IMR-90 (cell line): ENCODE measurements at regions not wholly inside any gene's neighbourhood (a gene's known extent, or its start where the extent isn't known, plus 50 kb on each side); places are given as distances from the start of the nearest gene placed in this dataset.

Experiments used
- ATAC-seq: fragments of 200-7000 bp; cut with Tn5 transposase; 2 replicates; pipeline ENCODE4 v1.9.1; 2020; ENCODE audit warnings: low read depth, mild to moderate bottlenecking, moderate library complexity
- BruUV-seq: library from RNA; stranded (reverse); fragments of 400-500 nt; replicated peaks from 2 replicates; lab custom pipeline; 2021; lab: Mats Ljungman, UMichigan
- CTCF ChIA-PET: fragments of 300-600 bp; formaldehyde crosslinking; extraction: SDS; loops from one replicate; lab custom pipeline; 2021; ENCODE audit warnings: antibody characterized with exemption; lab: Yijun Ruan, JAX
- POLR2A ChIA-PET: fragments of 300-600 bp; sonication (Branson Sonifier 250); formaldehyde crosslinking; loops from one replicate; lab custom pipeline; 2022; ENCODE audit warnings: antibody characterized with exemption; ENCODE audit not compliant: unreplicated experiment; lab: Charles Lee
- DNase-seq: peaks from one replicate; pipeline ENCODE4 v3.0.0; 2013
- H2AFZ ChIP-seq: replicated peaks from 2 replicates; pipeline ENCODE3; 2013; ENCODE audit warnings: low read length, mild to moderate bottlenecking; ENCODE audit not compliant: poor library complexity
- H2AK5ac ChIP-seq: 2 replicates; pipeline ENCODE4 v1.6.1; 2013; ENCODE audit warnings: low read depth, low read length, inconsistent platforms
- H2AK9ac ChIP-seq: replicated peaks from 2 replicates; pipeline ENCODE3; 2013; ENCODE audit warnings: mild to moderate bottlenecking, low read depth, low read length, moderate library complexity; ENCODE audit not compliant: poor library complexity
- H2BK120ac ChIP-seq: 2 replicates; pipeline ENCODE4 v1.6.1; 2013; ENCODE audit warnings: low read depth, low read length, inconsistent platforms
- H2BK15ac ChIP-seq: 3 replicates; pipeline ENCODE4 v1.6.1; 2013; ENCODE audit warnings: low read depth, low read length, inconsistent platforms
- H2BK20ac ChIP-seq: 2 replicates; pipeline ENCODE4 v1.6.1; 2013; ENCODE audit warnings: low read depth, mild to moderate bottlenecking, inconsistent platforms, low read length, moderate library complexity
- H2BK5ac ChIP-seq: 2 replicates; pipeline ENCODE4 v1.6.1; 2013; ENCODE audit warnings: mild to moderate bottlenecking, low read depth, low read length, inconsistent platforms; ENCODE audit not compliant: poor library complexity, severe bottlenecking
- H3K14ac ChIP-seq: replicated peaks from 2 replicates; pipeline ENCODE4 v1.6.1; 2013; ENCODE audit warnings: low read depth, low read length, inconsistent platforms
- H3K18ac ChIP-seq: 2 replicates; pipeline ENCODE4 v1.6.1; 2013; ENCODE audit warnings: low read depth, low read length, control low read depth
- H3K23ac ChIP-seq: 2 replicates; pipeline ENCODE4 v1.6.1; 2013; ENCODE audit warnings: low read depth, low read length, inconsistent platforms
- H3K27ac ChIP-seq: 2 replicates; pipeline ENCODE4 v1.5.1; 2013; ENCODE audit warnings: mild to moderate bottlenecking, control low read depth, low read length; ENCODE audit not compliant: insufficient read depth
- H3K27me3 ChIP-seq: 2 replicates; pipeline ENCODE4 v1.6.1; 2013; ENCODE audit warnings: low read length; ENCODE audit not compliant: control insufficient read depth, insufficient read depth
- H3K36me3 ChIP-seq: 2 replicates; pipeline ENCODE4 v1.6.1; 2013; ENCODE audit warnings: low read length, mixed read lengths; ENCODE audit not compliant: control insufficient read depth, insufficient read depth
- H3K4ac ChIP-seq: 2 replicates; pipeline ENCODE4 v1.6.1; 2013; ENCODE audit warnings: low read depth, low read length, inconsistent platforms
- H3K4me1 ChIP-seq: 2 replicates; pipeline ENCODE4 v1.6.1; 2013; ENCODE audit warnings: low read length, mixed read lengths; ENCODE audit not compliant: control insufficient read depth, insufficient read depth
- H3K4me2 ChIP-seq: 2 replicates; pipeline ENCODE4 v1.6.1; 2013; ENCODE audit warnings: low read depth, mild to moderate bottlenecking, control low read depth, low read length, moderate library complexity
- H3K4me3 ChIP-seq: 2 replicates; pipeline ENCODE4 v1.5.1; 2013; ENCODE audit warnings: low read depth, mild to moderate bottlenecking, control low read depth, low read length, moderate library complexity; ENCODE audit not compliant: insufficient read depth
- H3K56ac ChIP-seq: 2 replicates; pipeline ENCODE4 v1.6.1; 2013; ENCODE audit warnings: low read length, inconsistent platforms; ENCODE audit not compliant: insufficient read depth; ENCODE audit errors: extremely low read depth
- H3K79me1 ChIP-seq, 2 experiments: 2 replicates each; pipeline ENCODE4 v1.6.1; 2013; ENCODE audit warnings: low read length in 2 of 2, inconsistent platforms in 1 of 2, low read depth in 1 of 2
- H3K9ac ChIP-seq: 2 replicates; pipeline ENCODE4 v1.6.1; 2013; ENCODE audit warnings: low read depth, low read length, control low read depth
- H3K9me1 ChIP-seq: 2 replicates; pipeline ENCODE4 v1.6.1; 2013; ENCODE audit warnings: low read length, inconsistent platforms; ENCODE audit not compliant: insufficient read depth
- H3K9me3 ChIP-seq: 2 replicates; pipeline ENCODE4 v1.6.1; 2013; ENCODE audit warnings: low read length; ENCODE audit not compliant: control insufficient read depth, insufficient read depth
- H4K20me1 ChIP-seq: 2 replicates; pipeline ENCODE4 v1.6.1; 2013; ENCODE audit warnings: low read length, inconsistent platforms; ENCODE audit not compliant: insufficient read depth
- H4K5ac ChIP-seq: 2 replicates; pipeline ENCODE4 v1.6.1; 2013; ENCODE audit warnings: mild to moderate bottlenecking, low read depth, low read length, control low read depth
- H4K8ac ChIP-seq, 2 experiments: 2 replicates each; pipeline ENCODE4 v1.6.1; 2013; ENCODE audit warnings: low read depth in 2 of 2, low read length in 2 of 2, control low read depth in 1 of 2, inconsistent platforms in 1 of 2
- H4K91ac ChIP-seq: 2 replicates; pipeline ENCODE4 v1.6.1; 2013; ENCODE audit warnings: low read depth, low read length, inconsistent platforms; ENCODE audit not compliant: insufficient read depth
- CEBPB ChIP-seq: IDR thresholded peaks from 2 replicates; pipeline ENCODE4 v1.6.1; 2012; ENCODE audit warnings: low read depth, low read length, improper control_type of control experiment
- FOS ChIP-seq: fragments of 150-350 bp; IDR thresholded peaks from 2 replicates; pipeline ENCODE4 v1.6.1; 2016; ENCODE audit warnings: low read depth, low read length
- MAFK ChIP-seq: IDR thresholded peaks from 2 replicates; pipeline ENCODE4 v1.6.1; 2012; ENCODE audit warnings: low read depth, low read length, improper control_type of control experiment
- MAZ ChIP-seq: IDR thresholded peaks from 2 replicates; pipeline ENCODE4 v1.6.1; 2012; ENCODE audit warnings: low read depth, mild to moderate bottlenecking, low read length, improper control_type of control experiment, moderate library complexity, borderline replicate concordance
- RCOR1 ChIP-seq: IDR thresholded peaks from 2 replicates; pipeline ENCODE4 v1.6.1; 2012; ENCODE audit warnings: mild to moderate bottlenecking, low read length, improper control_type of control experiment; ENCODE audit not compliant: insufficient replicate concordance
- WGBS, 2 experiments: methylation state at CpG; one replicate each; pipeline versions ENCODE4 v1.1.5 to v1.1.7; 2013; ENCODE audit warnings: missing lambda C conversion rate in 2 of 2; ENCODE audit not compliant: insufficient read length in 1 of 2; ENCODE audit errors: extremely low coverage in 2 of 2; 5-methylcytosine and 5-hydroxymethylcytosine counted together
- dilution Hi-C: fragments of 300-500 bp; cut with HindIII; formaldehyde crosslinking; loops from one replicate; pipeline ENCODE4 v1.14.3; 2018; ENCODE audit warnings: low sequenced_read_pairs; ENCODE audit not compliant: unreplicated experiment
- in situ Hi-C: fragments of 300-500 bp; cut with MboI; formaldehyde crosslinking; loops from 3 replicates; pipeline ENCODE4 v1.14.3; 2019; ENCODE audit warnings: low sequenced_read_pairs, inconsistent platforms, mixed read lengths
- intact Hi-C: fragments of 100-400 bp; cut with micrococcal nuclease; formaldehyde crosslinking; loops from 2 replicates; pipeline ENCODE4 v1.10.0; 2022
- TF ChIP-seq, protein P1 (sequence below): conservative IDR thresholded peaks from 2 replicates; pipeline ENCODE4 v1.5.1; 2012; ENCODE audit warnings: mild to moderate bottlenecking, low read depth, low read length, improper control_type of control experiment
- TF ChIP-seq, protein P2 (sequence below): fragments of 150-350 bp; IDR thresholded peaks from 2 replicates; pipeline ENCODE4 v1.6.1; 2017; ENCODE audit warnings: mild to moderate bottlenecking, antibody characterized with exemption, low read length, low read depth

DNA sequence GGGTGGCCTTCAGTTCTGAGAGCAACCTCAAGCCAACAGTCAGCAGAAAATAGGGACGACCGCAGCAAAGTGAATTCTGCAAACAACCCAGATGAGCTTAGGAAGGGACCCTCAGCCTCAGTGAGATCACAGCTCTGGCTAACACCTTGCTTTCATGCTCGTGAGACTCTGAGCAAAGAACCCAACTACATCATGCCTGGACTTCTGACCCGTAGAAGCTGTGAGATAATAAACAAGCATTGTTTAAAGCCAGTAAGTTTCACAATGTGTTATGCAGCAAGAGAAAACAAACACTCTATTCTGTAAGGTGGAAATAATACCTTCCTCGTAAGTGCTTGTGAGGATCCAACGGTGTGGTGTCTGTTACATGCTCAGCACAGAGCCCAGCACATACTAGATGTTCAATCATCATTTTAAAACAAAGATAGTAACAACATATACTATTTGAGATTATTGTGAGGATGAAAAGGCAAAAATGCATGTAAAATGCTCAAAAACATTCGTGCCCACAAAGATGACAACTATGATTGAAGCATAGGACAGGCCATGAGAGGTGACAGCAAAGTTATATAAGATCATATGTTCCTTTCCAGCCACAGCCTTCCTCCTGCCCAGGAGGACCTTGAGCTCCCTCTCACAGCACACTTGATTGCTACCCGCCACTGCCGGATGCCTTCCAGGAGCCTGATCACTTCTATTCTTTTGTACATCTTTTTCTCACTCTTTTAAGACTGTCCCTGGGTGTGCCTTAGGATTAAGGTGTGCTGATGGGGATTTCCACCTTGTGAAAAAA lies 433.3 kb downstream of the BUD13 start:
- POLR2A ChIA-PET: no interaction called here
- Histone ChIP-seq H3K4me1 (no peaks in the 10 kb centered on the region), H2AFZ (no peak overlapping the region), H3K4ac (no peak overlapping the region), H3K18ac (no peak overlapping the region), H3K4me3 (no peak overlapping the region), H4K20me1 (no peaks in the 10 kb centered on the region), H2BK15ac (no peak overlapping the region), H3K27ac (no peak overlapping the region), H2BK120ac (no peak overlapping the region), H2BK5ac (no peak overlapping the region), H4K5ac (no peak overlapping the region), H3K14ac (no peak overlapping the region), H2AK9ac (no peak overlapping the region), H3K9ac (no peak overlapping the region), H3K9me1 (no peaks in the 10 kb centered on the region), H3K36me3 (no peaks in the 10 kb centered on the region), H2BK20ac (no peak overlapping the region), H3K4me2 (no peak overlapping the region), H4K91ac (no peak overlapping the region), H3K79me1 (no peaks in the 10 kb centered on the region), H4K8ac (no peak overlapping the region), H2AK5ac (no peak overlapping the region), H3K27me3 (no peaks in the 10 kb centered on the region), H3K9me3 (peaks cover 10% of the 10 kb centered on the region), H3K56ac (no peak overlapping the region), H3K23ac (no peak overlapping the region)
- in situ Hi-C loops: no loop called here
- TF ChIP-seq RCOR1 (no peak), FOS (no peak), MAFK (no peak), CEBPB (no peak), MAZ (no peak)
- TF ChIP-seq, protein P1, sequence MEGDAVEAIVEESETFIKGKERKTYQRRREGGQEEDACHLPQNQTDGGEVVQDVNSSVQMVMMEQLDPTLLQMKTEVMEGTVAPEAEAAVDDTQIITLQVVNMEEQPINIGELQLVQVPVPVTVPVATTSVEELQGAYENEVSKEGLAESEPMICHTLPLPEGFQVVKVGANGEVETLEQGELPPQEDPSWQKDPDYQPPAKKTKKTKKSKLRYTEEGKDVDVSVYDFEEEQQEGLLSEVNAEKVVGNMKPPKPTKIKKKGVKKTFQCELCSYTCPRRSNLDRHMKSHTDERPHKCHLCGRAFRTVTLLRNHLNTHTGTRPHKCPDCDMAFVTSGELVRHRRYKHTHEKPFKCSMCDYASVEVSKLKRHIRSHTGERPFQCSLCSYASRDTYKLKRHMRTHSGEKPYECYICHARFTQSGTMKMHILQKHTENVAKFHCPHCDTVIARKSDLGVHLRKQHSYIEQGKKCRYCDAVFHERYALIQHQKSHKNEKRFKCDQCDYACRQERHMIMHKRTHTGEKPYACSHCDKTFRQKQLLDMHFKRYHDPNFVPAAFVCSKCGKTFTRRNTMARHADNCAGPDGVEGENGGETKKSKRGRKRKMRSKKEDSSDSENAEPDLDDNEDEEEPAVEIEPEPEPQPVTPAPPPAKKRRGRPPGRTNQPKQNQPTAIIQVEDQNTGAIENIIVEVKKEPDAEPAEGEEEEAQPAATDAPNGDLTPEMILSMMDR: no peak
- TF ChIP-seq, protein P2, sequence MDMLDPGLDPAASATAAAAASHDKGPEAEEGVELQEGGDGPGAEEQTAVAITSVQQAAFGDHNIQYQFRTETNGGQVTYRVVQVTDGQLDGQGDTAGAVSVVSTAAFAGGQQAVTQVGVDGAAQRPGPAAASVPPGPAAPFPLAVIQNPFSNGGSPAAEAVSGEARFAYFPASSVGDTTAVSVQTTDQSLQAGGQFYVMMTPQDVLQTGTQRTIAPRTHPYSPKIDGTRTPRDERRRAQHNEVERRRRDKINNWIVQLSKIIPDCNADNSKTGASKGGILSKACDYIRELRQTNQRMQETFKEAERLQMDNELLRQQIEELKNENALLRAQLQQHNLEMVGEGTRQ: no peak
- DNase-seq (no peak), ATAC-seq (no peak)
- intact Hi-C loops: no loop called here
- dilution Hi-C loops: no loop called here
- BruUV-seq: no TSS peak
- CTCF ChIA-PET: no interaction called here
- no CpG with 5 or more reads among the region's 9 CpGs for WGBS, 2 experiments
